ENCODE measurements at regions not wholly inside any gene's neighbourhood (a gene's known extent, or its start where the extent isn't known, plus 50 kb on each side); places are given as distances from the start of the nearest gene placed in this dataset.

DNA sequence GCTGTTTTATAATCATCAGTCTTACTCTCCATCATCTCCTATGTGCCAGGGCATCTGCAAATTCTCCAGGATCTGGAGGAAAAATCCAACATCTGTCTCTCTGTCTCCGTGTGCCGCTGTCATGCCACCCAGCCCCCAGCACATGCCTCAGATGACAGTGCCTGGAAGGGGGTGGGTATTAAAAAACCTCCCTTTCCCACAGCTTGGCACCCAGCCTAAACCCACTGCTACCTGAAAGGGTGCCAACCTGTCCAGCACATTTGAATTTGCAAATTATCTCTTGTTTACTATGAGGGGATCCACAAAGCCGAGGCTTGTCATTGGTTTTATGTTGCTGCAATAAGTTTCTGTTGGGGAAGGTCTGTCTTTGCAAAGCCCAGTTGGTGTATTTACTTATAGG lies 73.1 kb downstream of the EMX2 start:
- no peak overlapping the region for H3K4me3 ChIP-seq (ENCODE audit: low read depth, low read length)
- no peak for DNase-seq (ENCODE audit: low read depth)
- TF ChIP-seq, protein P1, sequence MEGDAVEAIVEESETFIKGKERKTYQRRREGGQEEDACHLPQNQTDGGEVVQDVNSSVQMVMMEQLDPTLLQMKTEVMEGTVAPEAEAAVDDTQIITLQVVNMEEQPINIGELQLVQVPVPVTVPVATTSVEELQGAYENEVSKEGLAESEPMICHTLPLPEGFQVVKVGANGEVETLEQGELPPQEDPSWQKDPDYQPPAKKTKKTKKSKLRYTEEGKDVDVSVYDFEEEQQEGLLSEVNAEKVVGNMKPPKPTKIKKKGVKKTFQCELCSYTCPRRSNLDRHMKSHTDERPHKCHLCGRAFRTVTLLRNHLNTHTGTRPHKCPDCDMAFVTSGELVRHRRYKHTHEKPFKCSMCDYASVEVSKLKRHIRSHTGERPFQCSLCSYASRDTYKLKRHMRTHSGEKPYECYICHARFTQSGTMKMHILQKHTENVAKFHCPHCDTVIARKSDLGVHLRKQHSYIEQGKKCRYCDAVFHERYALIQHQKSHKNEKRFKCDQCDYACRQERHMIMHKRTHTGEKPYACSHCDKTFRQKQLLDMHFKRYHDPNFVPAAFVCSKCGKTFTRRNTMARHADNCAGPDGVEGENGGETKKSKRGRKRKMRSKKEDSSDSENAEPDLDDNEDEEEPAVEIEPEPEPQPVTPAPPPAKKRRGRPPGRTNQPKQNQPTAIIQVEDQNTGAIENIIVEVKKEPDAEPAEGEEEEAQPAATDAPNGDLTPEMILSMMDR (IDR thresholded peaks at IDR 0.05; ENCODE audit: insufficient read depth, low read depth, low read length, missing control alignments), result no peak

DNA sequence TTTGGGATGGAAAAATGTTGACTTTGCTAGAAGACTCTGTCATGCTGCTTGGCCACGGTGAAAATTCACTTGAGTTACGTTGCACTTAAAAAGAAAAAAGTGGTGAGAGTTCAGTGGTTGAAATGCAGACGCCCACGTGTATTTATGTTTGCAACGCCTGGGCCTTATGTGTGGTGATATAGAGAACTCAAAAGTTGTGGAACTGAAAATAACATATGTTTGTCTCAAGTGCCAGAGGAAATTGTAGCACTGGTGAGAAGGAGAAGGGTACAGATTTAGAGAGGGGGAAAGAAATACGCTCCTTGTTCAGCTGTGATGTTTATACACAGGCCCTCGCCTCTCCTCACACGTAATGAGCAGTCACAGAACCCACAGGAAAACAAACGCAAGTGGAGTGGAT lies 73.6 kb downstream of the EMX2 start:
- TF ChIP-seq, protein P1 (IDR thresholded peaks at IDR 0.05; ENCODE audit: insufficient read depth, low read depth, low read length, missing control alignments), result no peak
- H3K4me3 ChIP-seq (ENCODE audit: low read depth, low read length), result no peak overlapping the region
- DNase-seq (ENCODE audit: low read depth), result peak; percentile 54

DNA sequence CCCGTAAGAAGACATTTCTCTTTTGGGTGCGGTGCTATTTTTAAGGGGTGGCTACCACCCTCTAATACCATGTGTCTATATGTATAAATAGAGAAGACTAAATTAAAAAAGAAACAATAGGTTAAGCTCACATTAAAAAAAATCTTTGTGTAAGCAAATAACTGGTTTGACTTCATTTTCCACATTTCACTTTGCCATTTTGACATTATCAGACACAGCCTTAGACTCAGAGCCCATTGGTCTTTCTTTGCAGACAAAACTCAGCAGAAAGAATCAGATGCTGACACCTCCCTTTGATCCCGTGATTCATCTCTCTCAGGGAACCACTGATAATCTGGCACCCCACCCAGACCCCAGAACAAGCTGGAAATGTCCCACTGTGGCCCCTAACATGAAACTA lies 74.5 kb downstream of the EMX2 start:
- DNase-seq (ENCODE audit: low read depth), result no peak
- TF ChIP-seq, protein P1 (IDR thresholded peaks at IDR 0.05; ENCODE audit: insufficient read depth, low read depth, low read length, missing control alignments), result no peak
- no peak overlapping the region for H3K4me3 ChIP-seq (ENCODE audit: low read depth, low read length)

DNA sequence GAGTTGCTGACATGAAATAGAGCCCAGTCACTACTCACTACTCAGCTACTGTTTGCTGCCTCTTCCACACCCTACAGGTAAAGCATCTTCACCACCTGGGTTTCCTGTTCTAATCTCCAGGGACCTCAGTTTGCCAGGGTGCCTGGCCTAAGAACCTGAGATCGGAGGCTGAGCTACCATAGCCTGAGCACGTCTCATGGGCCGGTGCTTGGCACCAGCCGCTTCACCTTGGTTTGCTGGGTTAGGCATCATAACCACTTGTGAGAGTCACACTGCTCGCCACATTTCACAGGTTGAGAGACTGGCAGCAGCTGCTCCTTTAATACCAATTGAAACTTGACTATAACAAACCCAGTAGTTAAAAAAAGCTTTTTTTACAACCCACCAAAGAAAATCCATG lies 75.1 kb downstream of the EMX2 start:
- TF ChIP-seq, protein P1 (IDR thresholded peaks at IDR 0.05; ENCODE audit: insufficient read depth, low read depth, low read length, missing control alignments), result no peak
- no peak overlapping the region for H3K4me3 ChIP-seq (ENCODE audit: low read depth, low read length)
- DNase-seq (ENCODE audit: low read depth), result no peak

DNA sequence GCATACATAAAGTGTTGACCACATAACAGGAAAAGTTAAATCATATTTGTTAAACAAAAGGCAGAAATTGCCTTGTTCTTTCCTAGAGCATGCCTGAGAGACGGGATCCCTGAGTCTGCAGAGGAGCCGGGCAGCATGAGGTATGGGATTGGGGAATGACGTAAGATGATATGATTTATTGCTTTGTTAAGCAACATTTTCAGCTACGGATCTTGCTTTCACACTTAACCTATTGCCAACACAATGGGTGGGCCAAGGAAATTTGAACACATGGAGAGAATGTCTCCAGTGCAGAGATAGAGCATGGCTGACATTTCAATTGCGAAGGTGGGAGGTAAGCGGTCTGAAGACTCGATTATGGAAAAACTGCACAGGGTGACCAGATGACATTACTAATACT lies 76.7 kb downstream of the EMX2 start:
- DNase-seq (ENCODE audit: low read depth), result no peak
- H3K4me3 ChIP-seq (ENCODE audit: low read depth, low read length), result no peak overlapping the region
- TF ChIP-seq, protein P1 (IDR thresholded peaks at IDR 0.05; ENCODE audit: insufficient read depth, low read depth, low read length, missing control alignments), result no peak

DNA sequence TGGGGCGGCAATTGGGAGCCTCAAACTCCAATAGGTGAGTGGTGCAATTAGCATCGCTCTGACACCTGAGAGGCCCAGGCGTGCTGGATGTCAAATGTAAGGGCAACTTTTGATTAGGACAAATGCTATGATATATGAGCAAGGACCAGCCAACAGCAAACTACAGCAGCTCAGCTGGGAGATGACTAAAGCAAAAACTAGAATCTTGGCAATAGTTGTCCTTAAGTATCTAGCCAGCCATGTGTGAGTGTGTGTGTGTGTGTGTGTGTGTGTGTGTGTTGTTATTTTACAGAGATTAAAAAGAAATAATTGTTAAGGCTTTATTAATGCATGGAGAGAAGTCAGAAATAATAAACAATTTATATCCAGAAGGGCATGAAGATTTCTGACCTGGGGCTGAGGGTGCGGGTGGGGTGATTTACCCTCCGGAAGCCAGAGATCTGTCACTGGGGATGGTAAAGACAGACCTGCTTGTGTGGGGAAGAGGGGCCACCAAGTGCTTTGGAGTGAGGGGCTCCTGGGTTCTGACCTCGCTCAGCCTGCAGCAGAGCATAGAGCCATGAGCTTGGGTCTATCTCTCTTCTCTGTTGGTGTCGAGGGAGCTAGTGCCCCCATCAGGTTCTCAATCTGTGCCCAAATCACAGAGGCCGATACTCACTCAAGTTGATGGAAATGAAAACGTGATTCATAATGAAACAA lies 77.3 kb downstream of the EMX2 start:
- no peak overlapping the region for H3K4me3 ChIP-seq (ENCODE audit: low read depth, low read length)
- DNase-seq (ENCODE audit: low read depth), result peak; percentile 19
- TF ChIP-seq, protein P1 (IDR thresholded peaks at IDR 0.05; ENCODE audit: insufficient read depth, low read depth, low read length, missing control alignments), result no peak

DNA sequence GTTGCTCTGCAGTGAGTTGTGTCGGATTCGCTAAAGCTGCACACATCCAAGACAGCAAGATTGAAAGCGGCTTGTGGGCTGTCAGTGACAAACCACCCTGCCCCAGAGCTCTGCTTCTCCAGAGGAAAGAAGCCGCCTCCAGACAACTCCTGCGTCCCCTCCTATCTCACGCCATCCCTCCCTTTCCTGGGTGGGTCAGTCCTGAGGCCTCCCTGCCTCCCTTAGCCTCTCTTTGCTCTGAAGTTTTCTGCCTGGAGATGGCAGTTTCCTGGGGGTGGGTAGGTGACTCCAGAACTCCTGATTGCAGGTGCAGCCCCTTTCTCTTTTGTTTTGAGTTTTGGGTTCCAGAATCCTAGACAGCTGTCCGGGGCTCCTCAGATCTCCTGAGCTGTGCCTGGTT lies 78.7 kb downstream of the EMX2 start:
- H3K4me3 ChIP-seq (ENCODE audit: low read depth, low read length), result no peak overlapping the region
- TF ChIP-seq, protein P1 (IDR thresholded peaks at IDR 0.05; ENCODE audit: insufficient read depth, low read depth, low read length, missing control alignments), result no peak
- no peak for DNase-seq (ENCODE audit: low read depth)

Data from GM12865 (cell line).